Activated T-cell treated with anti-CD3 and anti-CD28 coated beads, Interleukin-2, amount 50 U/mL, for 72 hours (primary cell): ENCODE measurements at regions not wholly inside any gene's neighbourhood (a gene's known extent, or its start where the extent isn't known, plus 50 kb on each side); places are given as distances from the start of the nearest gene placed in this dataset.

ENCODE experiments used
- ATAC-seq, 2 donors: fragments of 150-1000 bp; cut with Tn5 transposase; replicated peaks in 1 of 2; 2 replicates each; pipeline ENCODE4 v1.10.0; 2021; ENCODE audit warnings: moderate library complexity in 2 of 2, mild to moderate bottlenecking in 1 of 2
- DNase-seq, 2 donors: peaks; one replicate each; pipeline ENCODE4 v3.0.0; 2021 to 2022; ENCODE audit warnings: mixed read lengths in 1 of 2
- H3K27ac Mint-ChIP-seq: one replicate; pipeline ENCODE4 v1.8.0; 2022; ENCODE audit warnings: mild to moderate bottlenecking, moderate library complexity, mixed read lengths
- H3K27me3 Mint-ChIP-seq: one replicate; pipeline ENCODE4 v1.8.0; 2022; ENCODE audit warnings: low read depth, mixed read lengths
- H3K36me3 Mint-ChIP-seq, 2 donors: one replicate each; pipeline ENCODE4 v1.8.0; 2022; ENCODE audit warnings: mixed read lengths in 2 of 2, mild to moderate bottlenecking in 1 of 2; ENCODE audit not compliant: insufficient read depth in 2 of 2
- H3K4me1 Mint-ChIP-seq: one replicate; pipeline ENCODE4 v1.8.0; 2022; ENCODE audit warnings: low read depth, mixed read lengths
- H3K4me3 Mint-ChIP-seq, 2 donors: one replicate each; pipeline ENCODE4 v1.8.0; 2022; ENCODE audit warnings: mild to moderate bottlenecking in 2 of 2, mixed read lengths in 2 of 2, moderate library complexity in 2 of 2
- H3K9me3 Mint-ChIP-seq, 2 donors: one replicate each; pipeline ENCODE4 v1.8.0; 2022; ENCODE audit warnings: mixed read lengths in 2 of 2

- Mint-ChIP-seq H3K4me3 (no peak overlapping the region), H3K27me3 (no peaks in the 10 kb centered on the region), H3K9me3 (peaks cover 0 to 4% of the 10 kb centered on the region in 2 donors), H3K4me1 (peaks cover 42% of the 10 kb centered on the region), H3K27ac (no peak overlapping the region), H3K36me3 (peaks cover 2 to 5% of the 10 kb centered on the region in 2 donors)
- no peak for ATAC-seq
- DNase-seq, result no peak
Measured at GRCh38 chr5:110082194-110082593, 392.5 kb downstream of the MAN2A1 start.

DNA sequence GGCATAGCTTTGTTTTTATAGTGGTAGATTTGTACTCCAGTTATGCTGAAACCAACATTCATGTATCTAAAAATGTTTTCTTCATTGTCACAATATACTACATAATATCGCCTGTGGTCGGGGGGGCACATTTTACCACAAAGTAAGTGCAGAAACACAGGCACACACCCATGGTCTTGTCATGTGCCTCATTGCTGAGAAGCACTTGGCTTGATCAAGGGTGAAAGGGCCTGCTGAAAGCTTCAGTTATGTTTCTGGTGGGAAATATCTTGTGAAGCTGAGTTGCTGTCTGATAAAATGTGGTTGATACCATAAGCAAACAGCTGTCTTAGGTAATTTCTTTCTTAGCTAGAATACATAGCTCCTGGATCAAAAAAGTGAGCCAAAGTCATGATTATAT is 393.1 kb downstream of the MAN2A1 start:
- H3K4me1 Mint-ChIP-seq, result peaks cover 44% of the 10 kb centered on the region
- ATAC-seq (no peak), DNase-seq (no peak)
- no peak overlapping the region for H3K4me3 Mint-ChIP-seq
- no peaks in the 10 kb centered on the region for H3K9me3 Mint-ChIP-seq
- H3K27ac Mint-ChIP-seq, result no peak overlapping the region
- peaks cover 2 to 3% of the 10 kb centered on the region in 2 donors for H3K36me3 Mint-ChIP-seq
- no peaks in the 10 kb centered on the region for H3K27me3 Mint-ChIP-seq

DNA sequence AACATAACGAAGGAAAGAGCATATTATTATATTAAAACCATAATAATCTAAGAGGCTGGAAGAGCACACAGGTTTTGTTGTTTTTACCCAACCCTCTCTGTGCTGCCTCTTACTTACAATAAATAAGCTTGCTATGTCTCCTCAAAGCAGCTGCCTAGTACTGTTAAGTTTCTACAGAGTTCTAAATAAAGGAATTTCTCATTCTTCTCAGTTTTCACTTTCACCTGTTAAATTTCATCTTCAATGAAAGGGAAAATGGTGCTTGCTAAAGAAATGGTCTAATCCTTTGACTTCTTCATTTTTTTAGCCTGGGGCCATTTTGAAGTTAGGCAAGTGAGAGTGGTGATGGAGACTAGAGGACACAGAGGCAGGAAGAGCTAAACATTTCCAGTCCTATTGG is 396.1 kb downstream of the MAN2A1 start:
- Mint-ChIP-seq H3K27me3 (no peaks in the 10 kb centered on the region), H3K4me3 (peak overlapping the region in 1 of 2 donors; percentile 54), H3K27ac (peak overlapping the region; percentile 89), H3K36me3 (peaks cover 2 to 5% of the 10 kb centered on the region in 2 donors), H3K9me3 (no peaks in the 10 kb centered on the region), H3K4me1 (peaks cover 71% of the 10 kb centered on the region)
- no peak for ATAC-seq
- no peak for DNase-seq

DNA sequence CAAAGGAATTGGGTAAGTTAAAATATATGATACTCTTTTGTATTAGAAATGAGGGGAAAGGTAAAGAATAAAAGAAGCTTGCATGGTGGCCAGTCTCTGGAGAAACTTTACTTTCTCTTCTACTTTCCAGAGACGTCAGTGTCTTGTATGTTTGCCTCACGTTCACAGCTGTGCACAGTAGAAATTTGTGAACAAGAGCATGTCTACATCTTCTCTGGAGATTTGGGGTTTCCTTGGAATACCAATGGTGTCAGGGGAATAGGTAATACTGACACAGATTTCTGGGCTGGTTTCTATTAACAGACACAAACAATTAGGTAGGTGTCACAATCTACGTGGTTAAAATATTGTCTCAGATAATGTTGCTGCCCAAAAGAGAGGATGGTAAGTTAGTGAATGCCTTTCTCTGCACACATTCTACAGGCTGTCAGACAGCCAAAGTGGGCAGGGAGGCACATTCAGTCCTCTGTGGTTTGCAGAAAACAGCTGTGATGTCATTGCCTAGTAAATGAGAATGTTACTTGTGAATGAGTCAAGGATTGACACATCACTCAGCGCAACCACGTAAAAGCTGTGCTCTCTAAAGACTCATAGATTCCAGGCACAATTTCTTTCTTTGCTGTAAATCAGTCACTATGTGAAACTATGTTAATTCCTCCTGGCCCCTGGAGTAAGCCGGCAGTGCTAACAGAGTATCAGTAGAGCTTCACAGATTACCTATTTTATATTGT is 397.1 kb downstream of the MAN2A1 start:
- DNase-seq, result peak; percentile 76 to 82
- Mint-ChIP-seq H3K27me3 (no peaks in the 10 kb centered on the region), H3K4me3 (peak overlapping the region; percentile 80 to 90), H3K9me3 (no peaks in the 10 kb centered on the region), H3K4me1 (peaks cover 78% of the 10 kb centered on the region), H3K27ac (peak overlapping the region; percentile 95), H3K36me3 (peaks cover 3 to 8% of the 10 kb centered on the region in 2 donors)
- peak; percentile 93 to 96 for ATAC-seq

DNA sequence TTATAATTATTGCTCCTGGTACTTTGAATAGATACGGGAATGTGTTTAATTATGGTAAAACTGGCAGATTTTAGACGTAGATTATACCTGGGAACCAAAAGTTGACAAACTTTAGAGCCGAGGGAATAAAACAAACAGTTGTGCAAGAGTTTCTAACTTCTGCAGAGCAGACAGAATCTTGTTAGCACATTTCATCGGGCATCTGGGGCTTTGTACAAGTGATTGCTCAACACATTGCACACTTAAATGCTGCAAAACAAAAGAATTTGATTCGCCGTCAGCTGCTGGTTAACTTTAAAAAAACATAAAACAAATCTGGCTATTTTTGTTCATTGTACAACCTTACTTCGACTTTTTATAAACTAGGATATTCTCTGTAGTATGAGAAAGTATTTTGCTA is 398.1 kb downstream of the MAN2A1 start:
- no peaks in the 10 kb centered on the region for H3K27me3 Mint-ChIP-seq
- DNase-seq, result no peak
- peaks cover 3 to 8% of the 10 kb centered on the region in 2 donors for H3K36me3 Mint-ChIP-seq
- peaks cover 79% of the 10 kb centered on the region for H3K4me1 Mint-ChIP-seq
- peak overlapping the region; percentile 80 to 91 for H3K4me3 Mint-ChIP-seq
- peak overlapping the region; percentile 99 for H3K27ac Mint-ChIP-seq
- no peaks in the 10 kb centered on the region for H3K9me3 Mint-ChIP-seq
- ATAC-seq, result no peak

- Mint-ChIP-seq H3K36me3 (peaks cover 3 to 8% of the 10 kb centered on the region in 2 donors), H3K4me3 (peak overlapping the region; percentile 80 to 91), H3K9me3 (no peaks in the 10 kb centered on the region), H3K4me1 (peaks cover 70% of the 10 kb centered on the region), H3K27ac (peak overlapping the region; percentile 99), H3K27me3 (no peaks in the 10 kb centered on the region)
- ATAC-seq (peak; percentile 55 to 58), DNase-seq (peak; percentile 20 to 28)
Measured at GRCh38 chr5:110088676-110089436, 399.1 kb downstream of the MAN2A1 start.

GRCh38 chr5:110092955-110093785 is 403.4 kb downstream of the MAN2A1 start:
- H3K36me3 Mint-ChIP-seq, result peaks cover 2 to 6% of the 10 kb centered on the region in 2 donors
- H3K4me3 Mint-ChIP-seq, result no peak overlapping the region
- no peaks in the 10 kb centered on the region for H3K9me3 Mint-ChIP-seq
- no peaks in the 10 kb centered on the region for H3K27me3 Mint-ChIP-seq
- no peak overlapping the region for H3K27ac Mint-ChIP-seq
- peaks cover 32% of the 10 kb centered on the region for H3K4me1 Mint-ChIP-seq
- ATAC-seq (no peak), DNase-seq (no peak)

DNA sequence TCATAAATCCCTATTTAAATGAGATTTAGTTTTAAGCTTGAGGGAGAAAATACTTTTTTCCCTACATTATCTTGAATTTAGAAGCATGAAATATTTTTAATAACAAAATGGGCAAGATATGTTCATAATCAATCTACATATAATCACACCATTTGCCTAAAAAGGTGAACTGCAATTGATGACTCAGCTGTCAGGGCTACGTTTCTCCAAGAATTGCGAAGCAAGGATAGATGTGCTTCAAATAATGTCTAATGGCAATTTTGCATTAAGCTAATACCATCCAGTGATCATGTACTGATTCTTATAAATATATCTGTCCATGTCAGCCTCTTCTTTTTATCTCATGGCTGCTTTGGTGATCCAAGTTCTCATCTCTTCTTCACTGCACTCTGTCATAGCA is 404.4 kb downstream of the MAN2A1 start:
- H3K4me3 Mint-ChIP-seq, result no peak overlapping the region
- no peaks in the 10 kb centered on the region for H3K27me3 Mint-ChIP-seq
- no peak overlapping the region for H3K27ac Mint-ChIP-seq
- H3K4me1 Mint-ChIP-seq, result peaks cover 22% of the 10 kb centered on the region
- no peak for DNase-seq
- ATAC-seq, result no peak
- H3K36me3 Mint-ChIP-seq, result peaks cover 2 to 3% of the 10 kb centered on the region in 2 donors
- H3K9me3 Mint-ChIP-seq, result no peaks in the 10 kb centered on the region

DNA sequence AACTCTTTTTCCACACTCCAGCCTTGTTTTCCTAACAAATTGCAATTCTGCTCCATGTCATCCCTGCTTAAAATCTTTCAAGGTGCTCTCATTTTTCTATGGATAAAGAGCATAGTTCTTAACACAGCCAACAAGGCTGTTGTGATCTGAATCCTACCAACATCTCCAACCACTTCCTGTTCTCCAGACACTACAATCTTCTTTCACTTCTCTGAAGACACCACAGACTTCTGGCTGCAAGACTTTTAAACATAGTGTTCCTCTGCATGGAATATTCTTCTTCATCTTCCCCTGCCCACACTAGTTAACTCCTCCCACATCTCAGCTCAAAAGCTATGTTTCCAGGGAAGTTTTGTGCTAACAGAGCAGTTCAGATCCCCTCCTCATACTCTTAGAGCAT is 404.8 kb downstream of the MAN2A1 start:
- DNase-seq, result no peak
- H3K4me3 Mint-ChIP-seq, result no peak overlapping the region
- H3K9me3 Mint-ChIP-seq, result no peaks in the 10 kb centered on the region
- H3K27me3 Mint-ChIP-seq, result no peaks in the 10 kb centered on the region
- no peak overlapping the region for H3K27ac Mint-ChIP-seq
- peaks cover 2 to 3% of the 10 kb centered on the region in 2 donors for H3K36me3 Mint-ChIP-seq
- ATAC-seq, result peak; percentile 39 to 45
- peaks cover 18% of the 10 kb centered on the region for H3K4me1 Mint-ChIP-seq

DNA sequence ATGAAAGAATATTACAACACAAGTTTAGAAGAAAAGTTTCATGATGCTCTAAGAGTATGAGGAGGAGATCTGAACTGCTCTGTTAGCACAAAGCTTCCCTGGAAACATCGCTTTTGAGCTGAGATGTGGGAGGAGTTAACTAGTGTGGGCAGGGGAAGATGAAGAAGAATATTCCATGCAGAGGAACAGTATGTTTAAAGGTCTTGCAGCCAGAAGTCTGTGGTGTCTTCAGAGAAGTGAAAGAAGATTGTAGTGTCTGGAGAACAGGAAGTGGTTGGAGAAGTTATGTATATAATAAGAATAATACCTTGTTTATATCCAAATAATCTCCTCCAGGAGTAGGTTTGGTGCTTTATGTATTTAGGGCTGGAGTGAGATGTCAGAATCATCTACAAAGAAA is 406.7 kb downstream of the MAN2A1 start:
- Mint-ChIP-seq H3K9me3 (no peaks in the 10 kb centered on the region), H3K27ac (no peak overlapping the region), H3K4me3 (no peak overlapping the region), H3K27me3 (no peaks in the 10 kb centered on the region), H3K36me3 (peaks cover 2 to 3% of the 10 kb centered on the region in 2 donors), H3K4me1 (peaks cover 5% of the 10 kb centered on the region)
- ATAC-seq, result no peak
- no peak for DNase-seq

- no peaks in the 10 kb centered on the region for H3K27me3 Mint-ChIP-seq
- H3K9me3 Mint-ChIP-seq, result no peaks in the 10 kb centered on the region
- ATAC-seq, result no peak
- H3K4me3 Mint-ChIP-seq, result no peak overlapping the region
- peak overlapping the region; percentile 55 for H3K27ac Mint-ChIP-seq
- H3K36me3 Mint-ChIP-seq, result no peaks in the 10 kb centered on the region
- DNase-seq, result no peak
- H3K4me1 Mint-ChIP-seq, result peaks cover 17% of the 10 kb centered on the region
Measured at GRCh38 chr5:110099572-110099971, 409.8 kb downstream of the MAN2A1 start.

DNA sequence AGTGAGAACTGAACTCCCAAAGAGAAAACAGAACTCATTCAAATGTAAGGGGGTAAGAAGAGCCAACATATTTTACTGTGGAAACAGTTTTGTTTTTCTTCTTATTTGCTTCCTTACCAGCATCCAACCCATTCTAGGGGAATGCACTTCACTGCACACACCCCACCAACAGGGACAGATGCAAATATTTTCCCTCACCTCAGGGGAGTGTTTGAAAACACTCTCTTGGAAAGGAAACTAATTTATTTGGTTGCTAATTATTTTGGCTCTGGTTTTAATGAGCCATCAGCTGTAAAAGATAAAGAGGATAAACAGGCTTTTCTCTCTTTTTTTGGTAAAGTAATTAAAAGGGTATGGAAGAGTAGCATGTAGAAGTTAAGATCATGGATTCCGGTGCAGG is 413.4 kb downstream of the MAN2A1 start:
- Mint-ChIP-seq H3K4me3 (peak overlapping the region in 1 of 2 donors; percentile 6), H3K9me3 (no peaks in the 10 kb centered on the region), H3K36me3 (no peaks in the 10 kb centered on the region), H3K4me1 (peaks cover 49% of the 10 kb centered on the region), H3K27ac (no peak overlapping the region), H3K27me3 (no peaks in the 10 kb centered on the region)
- no peak for ATAC-seq
- DNase-seq, result no peak
